ENCODE measurements at regions not wholly inside any gene's neighbourhood (a gene's known extent, or its start where the extent isn't known, plus 50 kb on each side); places are given as distances from the start of the nearest gene placed in this dataset.

- TF ChIP-seq POLR2A (IDR thresholded peaks at IDR 0.05; ENCODE audit: control extremely low read depth in 1 of 2, low read depth in 2 of 2, low read length in 2 of 2): no peak
- TF ChIP-seq, protein P1, sequence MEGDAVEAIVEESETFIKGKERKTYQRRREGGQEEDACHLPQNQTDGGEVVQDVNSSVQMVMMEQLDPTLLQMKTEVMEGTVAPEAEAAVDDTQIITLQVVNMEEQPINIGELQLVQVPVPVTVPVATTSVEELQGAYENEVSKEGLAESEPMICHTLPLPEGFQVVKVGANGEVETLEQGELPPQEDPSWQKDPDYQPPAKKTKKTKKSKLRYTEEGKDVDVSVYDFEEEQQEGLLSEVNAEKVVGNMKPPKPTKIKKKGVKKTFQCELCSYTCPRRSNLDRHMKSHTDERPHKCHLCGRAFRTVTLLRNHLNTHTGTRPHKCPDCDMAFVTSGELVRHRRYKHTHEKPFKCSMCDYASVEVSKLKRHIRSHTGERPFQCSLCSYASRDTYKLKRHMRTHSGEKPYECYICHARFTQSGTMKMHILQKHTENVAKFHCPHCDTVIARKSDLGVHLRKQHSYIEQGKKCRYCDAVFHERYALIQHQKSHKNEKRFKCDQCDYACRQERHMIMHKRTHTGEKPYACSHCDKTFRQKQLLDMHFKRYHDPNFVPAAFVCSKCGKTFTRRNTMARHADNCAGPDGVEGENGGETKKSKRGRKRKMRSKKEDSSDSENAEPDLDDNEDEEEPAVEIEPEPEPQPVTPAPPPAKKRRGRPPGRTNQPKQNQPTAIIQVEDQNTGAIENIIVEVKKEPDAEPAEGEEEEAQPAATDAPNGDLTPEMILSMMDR (IDR thresholded peaks at IDR 0.05; ENCODE audit: control extremely low read depth in 1 of 3, insufficient read depth in 1 of 3, low read depth in 1 of 3, low read length in 3 of 3): no peak
- TF ChIP-seq POLR2AphosphoS5 (IDR thresholded peaks at IDR 0.05; ENCODE audit: low read depth, low read length): no peak
- no peak for TF ChIP-seq RAD21 (IDR thresholded peaks at IDR 0.05 in 1 of 2, conservative IDR thresholded peaks at IDR 0.05 in 1 of 2; ENCODE audit: low read depth in 2 of 2, low read length in 2 of 2)
- TF ChIP-seq EZH2 (IDR thresholded peaks at IDR 0.05; ENCODE audit: low read depth, low read length, severe bottlenecking): no peak
- TF ChIP-seq SP4 (IDR thresholded peaks at IDR 0.05; ENCODE audit: low read length): no peak
- TF ChIP-seq SIRT6 (IDR thresholded peaks at IDR 0.05; ENCODE audit: low read length): no peak
- no peak for TF ChIP-seq EP300 (IDR thresholded peaks at IDR 0.05; ENCODE audit: borderline replicate concordance in 1 of 2, low read depth in 2 of 2, low read length in 2 of 2)
- TF ChIP-seq KDM4A (IDR thresholded peaks at IDR 0.05; ENCODE audit: low read depth, low read length, severe bottlenecking): no peak
- TF ChIP-seq RFX5 (IDR thresholded peaks at IDR 0.05; ENCODE audit: borderline replicate concordance, low read depth, low read length): no peak
- TF ChIP-seq TBP (IDR thresholded peaks at IDR 0.05; ENCODE audit: low read depth, low read length): no peak
- TF ChIP-seq, protein P2, sequence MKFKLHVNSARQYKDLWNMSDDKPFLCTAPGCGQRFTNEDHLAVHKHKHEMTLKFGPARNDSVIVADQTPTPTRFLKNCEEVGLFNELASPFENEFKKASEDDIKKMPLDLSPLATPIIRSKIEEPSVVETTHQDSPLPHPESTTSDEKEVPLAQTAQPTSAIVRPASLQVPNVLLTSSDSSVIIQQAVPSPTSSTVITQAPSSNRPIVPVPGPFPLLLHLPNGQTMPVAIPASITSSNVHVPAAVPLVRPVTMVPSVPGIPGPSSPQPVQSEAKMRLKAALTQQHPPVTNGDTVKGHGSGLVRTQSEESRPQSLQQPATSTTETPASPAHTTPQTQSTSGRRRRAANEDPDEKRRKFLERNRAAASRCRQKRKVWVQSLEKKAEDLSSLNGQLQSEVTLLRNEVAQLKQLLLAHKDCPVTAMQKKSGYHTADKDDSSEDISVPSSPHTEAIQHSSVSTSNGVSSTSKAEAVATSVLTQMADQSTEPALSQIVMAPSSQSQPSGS (IDR thresholded peaks at IDR 0.05; ENCODE audit: low read length): no peak
Observed at GRCh38 chr2:16494836-16495508, 170.7 kb downstream of the CYRIA start.

Measured in H1 (cell line).